ENCODE measurements at regions not wholly inside any gene's neighbourhood (a gene's known extent, or its start where the extent isn't known, plus 50 kb on each side); places are given as distances from the start of the nearest gene placed in this dataset.

GRCh38 chr13:106384516-106384915 lies 150.9 kb downstream of the EFNB2 start:
- TF ChIP-seq CTCF (conservative IDR thresholded peaks at IDR 0.05; ENCODE audit: low read depth, low read length) = no peak
- no peaks in the 10 kb centered on the region for H4K20me1 ChIP-seq (ENCODE audit: insufficient read depth)

GRCh38 chr13:106383791-106384190 lies 151.7 kb downstream of the EFNB2 start:
- Histone ChIP-seq H3K9ac (no peak overlapping the region), H3K27ac (no peak overlapping the region), H3K4me2 (no peak overlapping the region), H3K4me1 (ENCODE audit: low read depth, poor library complexity, severe bottlenecking) (no peaks in the 10 kb centered on the region), H3K36me3 (ENCODE audit: insufficient read depth) (no peaks in the 10 kb centered on the region), H4K20me1 (ENCODE audit: insufficient read depth) (no peaks in the 10 kb centered on the region), H3K4me3 (IDR thresholded peaks at IDR 0.05; ENCODE audit: insufficient read depth, low read depth, low read length) (no peak overlapping the region), H2AFZ (ENCODE audit: low read depth) (no peak overlapping the region), H3K79me2 (ENCODE audit: insufficient read depth, low read depth) (no peaks in the 10 kb centered on the region), H3K27me3 (ENCODE audit: insufficient read depth, low read depth) (no peaks in the 10 kb centered on the region)
- TF ChIP-seq CTCF (conservative IDR thresholded peaks at IDR 0.05; ENCODE audit: low read depth, low read length) = no peak

More at GRCh38 chr13:106384516-106384915, 150.9 kb downstream of the EFNB2 start:
- no peaks in the 10 kb centered on the region for H3K4me1 ChIP-seq (ENCODE audit: low read depth, poor library complexity, severe bottlenecking)
- no peak overlapping the region for H3K4me2 ChIP-seq
- H2AFZ ChIP-seq (ENCODE audit: low read depth) = no peak overlapping the region
- H3K36me3 ChIP-seq (ENCODE audit: insufficient read depth) = no peaks in the 10 kb centered on the region
- no peaks in the 10 kb centered on the region for H3K27me3 ChIP-seq (ENCODE audit: insufficient read depth, low read depth)
- no peak overlapping the region for H3K9ac ChIP-seq
- no peak overlapping the region for H3K4me3 ChIP-seq (IDR thresholded peaks at IDR 0.05; ENCODE audit: insufficient read depth, low read depth, low read length)
- H3K27ac ChIP-seq = no peak overlapping the region
- H3K79me2 ChIP-seq (ENCODE audit: insufficient read depth, low read depth) = no peaks in the 10 kb centered on the region

- no peak for TF ChIP-seq CTCF (conservative IDR thresholded peaks at IDR 0.05; ENCODE audit: low read depth, low read length)
- Histone ChIP-seq H2AFZ (ENCODE audit: low read depth) (no peak overlapping the region), H3K27ac (no peak overlapping the region), H3K4me1 (ENCODE audit: low read depth, poor library complexity, severe bottlenecking) (no peaks in the 10 kb centered on the region), H3K36me3 (ENCODE audit: insufficient read depth) (no peaks in the 10 kb centered on the region), H3K4me3 (IDR thresholded peaks at IDR 0.05; ENCODE audit: insufficient read depth, low read depth, low read length) (no peak overlapping the region), H3K79me2 (ENCODE audit: insufficient read depth, low read depth) (no peaks in the 10 kb centered on the region), H3K9ac (no peak overlapping the region), H3K4me2 (no peak overlapping the region), H4K20me1 (ENCODE audit: insufficient read depth) (no peaks in the 10 kb centered on the region), H3K27me3 (ENCODE audit: insufficient read depth, low read depth) (no peaks in the 10 kb centered on the region)
Measured at GRCh38 chr13:106382534-106382933, 152.9 kb downstream of the EFNB2 start.

- Histone ChIP-seq H3K9ac (no peak overlapping the region), H3K4me2 (no peak overlapping the region), H4K20me1 (ENCODE audit: insufficient read depth) (no peaks in the 10 kb centered on the region), H3K36me3 (ENCODE audit: insufficient read depth) (no peaks in the 10 kb centered on the region), H3K4me3 (IDR thresholded peaks at IDR 0.05; ENCODE audit: insufficient read depth, low read depth, low read length) (no peak overlapping the region), H3K27me3 (ENCODE audit: insufficient read depth, low read depth) (no peaks in the 10 kb centered on the region), H3K79me2 (ENCODE audit: insufficient read depth, low read depth) (no peaks in the 10 kb centered on the region), H2AFZ (ENCODE audit: low read depth) (no peak overlapping the region), H3K27ac (no peak overlapping the region), H3K4me1 (ENCODE audit: low read depth, poor library complexity, severe bottlenecking) (no peaks in the 10 kb centered on the region)
- TF ChIP-seq CTCF (conservative IDR thresholded peaks at IDR 0.05; ENCODE audit: low read depth, low read length) = no peak
Measured at GRCh38 chr13:106381091-106381490, 154.4 kb downstream of the EFNB2 start.

Measured in KMS-11 (cell line).